Caco-2 (cell line): ENCODE measurements at regions not wholly inside any gene's neighbourhood (a gene's known extent, or its start where the extent isn't known, plus 50 kb on each side); places are given as distances from the start of the nearest gene placed in this dataset.

ENCODE experiments used
- BruUV-seq: library from RNA; stranded (reverse); fragments of 400-500 nt; replicated peaks from 2 replicates; lab custom pipeline; 2021; lab: Mats Ljungman, UMichigan
- CTCF ChIA-PET: fragments of 300-600 bp; sonication (Branson Sonifier 250); formaldehyde crosslinking; loops from one replicate; lab custom pipeline; 2022; ENCODE audit warnings: antibody characterized with exemption; lab: Charles Lee
- POLR2A ChIA-PET: fragments of 300-600 bp; sonication (Branson Sonifier 250); formaldehyde crosslinking; loops from one replicate; lab custom pipeline; 2022; ENCODE audit warnings: antibody characterized with exemption; lab: Charles Lee
- DNase-seq, 2 experiments: peaks; one replicate each; pipeline versions ENCODE4 v3.0.0 to v3.0.0-alpha.2; 2020 to 2022
- H3K27me3 ChIP-seq: replicated peaks from 2 replicates; pipeline ENCODE4 v1.6.0; 2011; ENCODE audit warnings: low read length; ENCODE audit not compliant: control insufficient read depth, insufficient read depth
- H3K36me3 ChIP-seq: 2 replicates; pipeline ENCODE4 v1.5.1; 2011; ENCODE audit warnings: low read length; ENCODE audit not compliant: control insufficient read depth, insufficient read depth
- H3K4me1 ChIP-seq: fragments of 250-450 bp; sonication (Bioruptor Pico); 2 replicates; pipeline ENCODE4 v1.5.1; 2020; ENCODE audit warnings: mild to moderate bottlenecking
- H3K4me3 ChIP-seq: 2 replicates; pipeline ENCODE4 v1.5.1; 2011; ENCODE audit warnings: low read depth, mild to moderate bottlenecking, control low read depth, low read length
- H3K9me3 ChIP-seq: fragments of 250-450 bp; sonication (Bioruptor Pico); 2 replicates; pipeline ENCODE4 v1.5.1; 2020; ENCODE audit warnings: mild to moderate bottlenecking, moderate library complexity
- H3K27ac Mint-ChIP-seq: one replicate; pipeline ENCODE4 v1.8.0; 2022; ENCODE audit warnings: mixed read lengths; ENCODE audit not compliant: unreplicated experiment
- H3K27me3 Mint-ChIP-seq: one replicate; pipeline ENCODE4 v1.8.0; 2022; ENCODE audit warnings: mixed read lengths; ENCODE audit not compliant: insufficient read depth, unreplicated experiment
- H3K36me3 Mint-ChIP-seq: one replicate; pipeline ENCODE4 v1.8.0; 2022; ENCODE audit warnings: mild to moderate bottlenecking, mixed read lengths; ENCODE audit not compliant: insufficient read depth, unreplicated experiment
- H3K4me1 Mint-ChIP-seq: one replicate; pipeline ENCODE4 v1.8.0; 2022; ENCODE audit warnings: low read depth, mixed read lengths; ENCODE audit not compliant: unreplicated experiment
- H3K4me3 Mint-ChIP-seq: one replicate; pipeline ENCODE4 v1.8.0; 2022; ENCODE audit warnings: mild to moderate bottlenecking, moderate library complexity, mixed read lengths; ENCODE audit not compliant: unreplicated experiment
- H3K9me3 Mint-ChIP-seq: one replicate; pipeline ENCODE4 v1.8.0; 2022; ENCODE audit warnings: mixed read lengths; ENCODE audit not compliant: unreplicated experiment
- intact Hi-C: fragments of 100-400 bp; cut with micrococcal nuclease; formaldehyde crosslinking; loops from one replicate; pipeline ENCODE4 v1.10.0; 2022; ENCODE audit not compliant: unreplicated experiment
- TF ChIP-seq, protein P1 (sequence below), 2 experiments: fragments of 200-600 bp in 1 of 2; IDR thresholded peaks; 1 replicate in 1 of 2; 2 replicates in 1 of 2; pipeline versions ENCODE4 v1.5.1 to v1.8.0; 2011 to 2022; ENCODE audit warnings: antibody characterized with exemption in 1 of 2, control low read depth in 1 of 2, inconsistent platforms in 1 of 2, low read depth in 1 of 2, low read length in 1 of 2, mild to moderate bottlenecking in 1 of 2, moderate library complexity in 1 of 2; ENCODE audit not compliant: insufficient read depth in 1 of 2, severe bottlenecking in 1 of 2, unreplicated experiment in 1 of 2

DNA sequence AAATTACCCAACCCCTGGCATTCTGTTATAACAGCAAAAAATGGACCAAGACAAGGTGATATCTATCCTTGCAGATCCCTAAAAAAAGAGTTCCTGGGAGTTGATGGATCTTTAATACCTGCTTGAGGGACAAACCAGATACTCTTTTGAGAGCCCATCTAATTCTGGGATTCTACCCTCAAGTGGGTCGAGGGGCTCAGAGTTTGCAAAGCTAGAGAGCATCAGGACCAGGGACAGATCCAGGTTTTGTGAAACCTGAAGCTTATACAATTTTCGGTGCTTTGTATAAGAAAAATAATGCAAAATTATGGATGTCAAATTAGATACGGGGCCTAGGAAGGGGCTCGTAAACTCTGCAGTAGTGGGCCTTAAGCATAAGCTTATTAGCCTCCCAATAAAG is 130.5 kb upstream of the CRHR1 start:
- ChIA-PET CTCF (no interaction called here), POLR2A (no interaction called here)
- Mint-ChIP-seq H3K27ac (no peak overlapping the region), H3K36me3 (no peaks in the 10 kb centered on the region), H3K4me3 (no peak overlapping the region), H3K9me3 (no peaks in the 10 kb centered on the region), H3K27me3 (peaks cover 12% of the 10 kb centered on the region), H3K4me1 (no peaks in the 10 kb centered on the region)
- Histone ChIP-seq H3K4me1 (no peaks in the 10 kb centered on the region), H3K4me3 (no peak overlapping the region), H3K36me3 (no peaks in the 10 kb centered on the region), H3K27me3 (no peaks in the 10 kb centered on the region; the same call in 1 of the 2 replicates), H3K9me3 (no peaks in the 10 kb centered on the region)
- intact Hi-C loops: no loop called here
- no peak for DNase-seq
- BruUV-seq: no TSS peak
- TF ChIP-seq, protein P1, sequence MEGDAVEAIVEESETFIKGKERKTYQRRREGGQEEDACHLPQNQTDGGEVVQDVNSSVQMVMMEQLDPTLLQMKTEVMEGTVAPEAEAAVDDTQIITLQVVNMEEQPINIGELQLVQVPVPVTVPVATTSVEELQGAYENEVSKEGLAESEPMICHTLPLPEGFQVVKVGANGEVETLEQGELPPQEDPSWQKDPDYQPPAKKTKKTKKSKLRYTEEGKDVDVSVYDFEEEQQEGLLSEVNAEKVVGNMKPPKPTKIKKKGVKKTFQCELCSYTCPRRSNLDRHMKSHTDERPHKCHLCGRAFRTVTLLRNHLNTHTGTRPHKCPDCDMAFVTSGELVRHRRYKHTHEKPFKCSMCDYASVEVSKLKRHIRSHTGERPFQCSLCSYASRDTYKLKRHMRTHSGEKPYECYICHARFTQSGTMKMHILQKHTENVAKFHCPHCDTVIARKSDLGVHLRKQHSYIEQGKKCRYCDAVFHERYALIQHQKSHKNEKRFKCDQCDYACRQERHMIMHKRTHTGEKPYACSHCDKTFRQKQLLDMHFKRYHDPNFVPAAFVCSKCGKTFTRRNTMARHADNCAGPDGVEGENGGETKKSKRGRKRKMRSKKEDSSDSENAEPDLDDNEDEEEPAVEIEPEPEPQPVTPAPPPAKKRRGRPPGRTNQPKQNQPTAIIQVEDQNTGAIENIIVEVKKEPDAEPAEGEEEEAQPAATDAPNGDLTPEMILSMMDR (IDR thresholded peaks at IDR 0.05; ENCODE audit: insufficient read depth in 1 of 2, low read depth in 1 of 2, low read length in 1 of 2, severe bottlenecking in 1 of 2, unreplicated experiment in 1 of 2): no peak

DNA sequence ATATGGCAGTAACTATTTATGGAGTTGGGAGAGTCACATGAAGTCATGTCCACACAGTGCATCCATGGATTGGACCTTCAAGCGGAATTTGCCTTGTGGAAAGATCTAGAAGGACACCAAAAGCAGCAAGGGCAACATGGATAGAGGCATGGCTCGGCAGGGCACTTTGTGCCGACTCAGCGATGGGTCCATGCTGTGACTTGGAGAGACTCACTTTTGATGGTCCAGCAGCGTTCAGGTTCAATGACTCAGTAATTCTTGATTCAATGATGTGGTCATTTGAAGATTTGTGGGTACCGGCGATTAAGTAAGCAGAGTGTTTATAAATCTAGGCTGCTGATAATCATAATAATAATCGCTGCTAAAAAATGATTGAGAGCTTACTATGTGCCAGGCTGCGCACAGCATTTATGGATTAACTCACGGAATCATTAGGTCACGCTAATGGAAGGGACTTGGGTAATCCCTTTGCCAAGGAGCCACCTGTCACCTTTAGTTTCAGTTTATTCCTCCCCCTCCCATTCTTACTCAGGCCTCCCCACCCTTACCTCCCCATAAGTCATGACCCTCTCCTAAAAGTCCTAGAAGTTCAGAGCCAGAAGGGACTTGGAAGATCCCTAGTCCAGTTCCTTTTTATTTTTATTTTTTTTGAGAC is 127.5 kb upstream of the CRHR1 start:
- no peaks in the 10 kb centered on the region for H3K4me1 ChIP-seq
- H3K27ac Mint-ChIP-seq: no peak overlapping the region
- intact Hi-C loops: no loop called here
- no peaks in the 10 kb centered on the region for H3K9me3 Mint-ChIP-seq
- CTCF ChIA-PET: interaction anchor here (1.3 kb wide), 1 partner anchor 16 kb away, joined by 4 read pairs; no protein-coding TSS in a partner anchor
- no peak for DNase-seq
- no peaks in the 10 kb centered on the region for H3K4me1 Mint-ChIP-seq
- TF ChIP-seq, protein P1 (IDR thresholded peaks at IDR 0.05; ENCODE audit: insufficient read depth in 1 of 2, low read depth in 1 of 2, low read length in 1 of 2, severe bottlenecking in 1 of 2, unreplicated experiment in 1 of 2): no peak
- H3K27me3 ChIP-seq: no peaks in the 10 kb centered on the region; the same call in none of the 2 replicates
- H3K36me3 ChIP-seq: no peaks in the 10 kb centered on the region
- POLR2A ChIA-PET: interaction anchor here (0.6 kb wide), 1 partner anchor 122 kb away, joined by 3 read pairs; no protein-coding TSS in a partner anchor
- no peak overlapping the region for H3K4me3 Mint-ChIP-seq
- H3K27me3 Mint-ChIP-seq: peaks cover 12% of the 10 kb centered on the region
- H3K9me3 ChIP-seq: no peaks in the 10 kb centered on the region
- H3K36me3 Mint-ChIP-seq: peaks cover 5% of the 10 kb centered on the region
- BruUV-seq: no TSS peak
- H3K4me3 ChIP-seq: no peak overlapping the region

DNA sequence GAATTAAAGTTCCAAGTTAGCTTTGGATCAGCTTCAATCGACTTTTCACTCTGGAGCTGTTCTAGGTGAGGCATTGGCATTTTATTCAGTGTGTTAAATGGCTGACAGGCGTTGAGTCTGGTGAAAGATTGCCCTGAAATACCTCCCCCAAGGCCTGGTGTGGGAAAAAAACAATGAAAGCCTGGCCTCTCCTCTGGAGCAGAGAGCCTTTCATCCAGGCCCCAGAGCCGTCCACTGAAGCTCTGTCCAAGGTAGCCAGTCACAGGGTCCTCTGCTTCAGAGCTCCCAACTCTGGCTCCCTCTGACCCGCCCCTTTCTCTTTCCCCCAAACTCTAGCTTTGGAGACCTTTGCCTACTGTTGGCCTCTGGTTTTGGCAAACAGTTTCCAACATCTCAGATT is 123.6 kb upstream of the CRHR1 start:
- Mint-ChIP-seq H3K36me3 (peaks cover 5% of the 10 kb centered on the region), H3K4me3 (no peak overlapping the region), H3K27me3 (peaks cover 18% of the 10 kb centered on the region), H3K9me3 (no peaks in the 10 kb centered on the region), H3K27ac (no peak overlapping the region), H3K4me1 (no peaks in the 10 kb centered on the region)
- POLR2A ChIA-PET: no interaction called here
- intact Hi-C loops: no loop called here
- H3K27me3 ChIP-seq: no peaks in the 10 kb centered on the region; the same call in none of the 2 replicates
- no peak for DNase-seq
- H3K4me3 ChIP-seq: no peak overlapping the region
- no peaks in the 10 kb centered on the region for H3K36me3 ChIP-seq
- TF ChIP-seq, protein P1 (IDR thresholded peaks at IDR 0.05; ENCODE audit: insufficient read depth in 1 of 2, low read depth in 1 of 2, low read length in 1 of 2, severe bottlenecking in 1 of 2, unreplicated experiment in 1 of 2): no peak
- no TSS peak for BruUV-seq
- H3K9me3 ChIP-seq: no peaks in the 10 kb centered on the region
- H3K4me1 ChIP-seq: no peaks in the 10 kb centered on the region
- CTCF ChIA-PET: no interaction called here
